ENCODE measurements at regions not wholly inside any gene's neighbourhood (a gene's known extent, or its start where the extent isn't known, plus 50 kb on each side); places are given as distances from the start of the nearest gene placed in this dataset.

DNA sequence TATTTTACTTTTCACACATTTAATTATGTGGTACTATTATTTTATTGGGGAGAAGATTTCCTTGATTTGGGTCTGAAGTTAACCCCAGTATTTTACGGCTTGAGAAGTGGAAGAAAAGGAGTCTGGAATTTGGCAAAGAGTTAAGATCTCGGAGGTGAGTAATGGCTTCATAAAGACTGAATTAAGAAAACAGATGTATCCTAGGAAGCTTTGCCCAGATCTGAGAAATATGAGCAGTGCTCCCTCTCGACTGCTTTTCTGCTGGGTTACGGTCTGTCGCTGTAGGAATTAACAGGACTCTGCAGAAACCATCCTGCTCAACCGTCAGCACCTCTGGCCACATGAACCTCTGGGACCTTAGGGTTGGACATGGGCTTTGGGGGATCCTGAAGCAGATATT, 163.6 kb upstream of the NDN start:
- Histone ChIP-seq H3K27me3 (no peaks in the 10 kb centered on the region), H3K4me3 (no peak overlapping the region), H3K4me1 (no peaks in the 10 kb centered on the region), H3K9me3 (no peaks in the 10 kb centered on the region), H3K27ac (no peak overlapping the region), H3K36me3 (no peaks in the 10 kb centered on the region)
- DNase-seq (ENCODE audit: low spot score in 2 of 2): no peak
- TF ChIP-seq, protein P1, sequence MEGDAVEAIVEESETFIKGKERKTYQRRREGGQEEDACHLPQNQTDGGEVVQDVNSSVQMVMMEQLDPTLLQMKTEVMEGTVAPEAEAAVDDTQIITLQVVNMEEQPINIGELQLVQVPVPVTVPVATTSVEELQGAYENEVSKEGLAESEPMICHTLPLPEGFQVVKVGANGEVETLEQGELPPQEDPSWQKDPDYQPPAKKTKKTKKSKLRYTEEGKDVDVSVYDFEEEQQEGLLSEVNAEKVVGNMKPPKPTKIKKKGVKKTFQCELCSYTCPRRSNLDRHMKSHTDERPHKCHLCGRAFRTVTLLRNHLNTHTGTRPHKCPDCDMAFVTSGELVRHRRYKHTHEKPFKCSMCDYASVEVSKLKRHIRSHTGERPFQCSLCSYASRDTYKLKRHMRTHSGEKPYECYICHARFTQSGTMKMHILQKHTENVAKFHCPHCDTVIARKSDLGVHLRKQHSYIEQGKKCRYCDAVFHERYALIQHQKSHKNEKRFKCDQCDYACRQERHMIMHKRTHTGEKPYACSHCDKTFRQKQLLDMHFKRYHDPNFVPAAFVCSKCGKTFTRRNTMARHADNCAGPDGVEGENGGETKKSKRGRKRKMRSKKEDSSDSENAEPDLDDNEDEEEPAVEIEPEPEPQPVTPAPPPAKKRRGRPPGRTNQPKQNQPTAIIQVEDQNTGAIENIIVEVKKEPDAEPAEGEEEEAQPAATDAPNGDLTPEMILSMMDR (IDR thresholded peaks at IDR 0.05): no peak
- TF ChIP-seq POLR2AphosphoS5 (IDR thresholded peaks at IDR 0.05) (no peak), POLR2A (IDR thresholded peaks at IDR 0.05) (no peak)
- intact Hi-C loops (cut with DNase I; ENCODE audit: low total_unique reads): no loop called here

DNA sequence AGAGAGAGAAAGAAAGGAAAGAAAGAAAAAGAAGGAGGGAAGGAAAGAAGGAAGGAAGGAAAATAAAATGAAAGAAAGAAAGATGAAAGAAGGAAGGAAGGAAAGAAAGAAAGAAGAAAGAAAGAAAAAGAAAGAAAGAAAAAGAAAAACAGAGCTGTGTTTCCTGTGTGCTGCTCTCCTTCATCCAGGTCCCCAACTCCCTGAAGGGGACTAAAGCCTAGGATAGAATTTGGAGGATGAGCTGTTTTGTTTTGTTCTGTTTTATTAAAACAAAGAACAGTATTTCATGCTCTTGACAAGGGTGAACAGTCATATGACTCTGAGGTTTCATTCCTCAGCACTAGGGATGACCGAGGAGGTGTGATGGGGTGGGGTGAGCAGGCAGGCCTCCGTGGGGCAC, 164.8 kb upstream of the NDN start:
- Histone ChIP-seq H3K4me3 (no peak overlapping the region), H3K4me1 (no peaks in the 10 kb centered on the region), H3K9me3 (no peaks in the 10 kb centered on the region), H3K27me3 (no peaks in the 10 kb centered on the region), H3K27ac (no peak overlapping the region), H3K36me3 (no peaks in the 10 kb centered on the region)
- TF ChIP-seq, protein P1 (IDR thresholded peaks at IDR 0.05): no peak
- no peak for TF ChIP-seq POLR2A (IDR thresholded peaks at IDR 0.05)
- no peak for TF ChIP-seq POLR2AphosphoS5 (IDR thresholded peaks at IDR 0.05)
- no peak for DNase-seq (ENCODE audit: low spot score in 2 of 2)
- intact Hi-C loops (cut with DNase I; ENCODE audit: low total_unique reads): no loop called here

DNA sequence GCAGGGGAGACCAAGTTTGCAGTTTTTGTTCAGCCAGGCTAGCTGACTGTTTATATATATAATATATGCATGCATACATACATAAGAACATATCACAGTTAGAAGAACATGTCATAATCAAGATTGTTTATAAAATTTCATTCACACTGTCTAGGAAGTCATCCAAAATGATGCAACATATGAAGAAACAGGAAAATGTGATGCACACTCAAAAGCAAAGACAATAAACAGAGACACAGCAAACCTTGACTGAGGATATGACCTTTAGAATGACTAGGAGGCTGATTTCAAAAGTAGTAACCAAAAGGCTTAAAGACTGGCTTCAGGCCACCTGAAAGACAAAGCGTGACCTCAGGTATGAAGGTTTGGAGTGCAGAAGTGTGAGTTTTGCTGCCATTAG, 166.2 kb upstream of the NDN start:
- DNase-seq (ENCODE audit: low spot score in 2 of 2): no peak
- intact Hi-C loops (cut with DNase I; ENCODE audit: low total_unique reads): no loop called here
- Histone ChIP-seq H3K27ac (no peak overlapping the region), H3K27me3 (no peaks in the 10 kb centered on the region), H3K4me1 (no peaks in the 10 kb centered on the region), H3K9me3 (no peaks in the 10 kb centered on the region), H3K4me3 (no peak overlapping the region), H3K36me3 (no peaks in the 10 kb centered on the region)
- TF ChIP-seq POLR2A (IDR thresholded peaks at IDR 0.05) (no peak), POLR2AphosphoS5 (IDR thresholded peaks at IDR 0.05) (no peak)
- TF ChIP-seq, protein P1 (IDR thresholded peaks at IDR 0.05): no peak

DNA sequence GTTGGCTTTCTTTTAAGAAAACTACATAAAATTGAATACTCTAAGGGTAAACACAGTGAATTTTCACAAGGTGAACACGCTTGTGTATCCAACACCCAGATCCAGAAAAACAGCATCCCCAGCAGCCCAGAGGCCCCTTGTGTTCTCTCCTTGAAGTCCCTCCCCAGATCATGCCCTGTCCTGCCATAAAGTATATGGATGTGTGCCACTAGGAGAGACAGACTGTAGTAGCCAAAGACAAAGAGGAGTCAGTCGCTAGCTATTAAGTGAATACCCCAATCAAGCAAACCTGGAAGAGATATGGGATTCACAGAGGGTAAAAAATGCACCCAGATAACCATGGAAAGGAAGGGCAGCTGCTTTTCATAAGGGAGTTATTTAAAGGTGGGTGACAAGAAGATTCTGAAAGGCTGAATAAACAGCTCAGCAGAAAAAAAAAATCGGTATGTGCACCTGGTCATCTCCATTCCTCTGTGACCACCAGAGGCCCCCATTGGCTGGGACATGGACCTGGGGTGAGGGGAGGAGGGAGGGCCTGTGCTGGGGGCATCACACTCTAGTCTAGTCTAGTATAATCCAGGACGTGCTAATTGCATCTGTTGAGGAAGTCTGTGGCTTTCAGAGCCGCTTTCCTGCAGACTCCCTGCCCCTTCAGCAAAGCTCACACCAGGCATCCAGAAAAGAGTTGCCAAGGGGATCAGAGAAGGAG, 167.3 kb upstream of the NDN start:
- H3K27ac ChIP-seq: no peak overlapping the region
- no peaks in the 10 kb centered on the region for H3K27me3 ChIP-seq
- DNase-seq (ENCODE audit: low spot score in 2 of 2): no peak
- intact Hi-C loops (cut with DNase I; ENCODE audit: low total_unique reads): no loop called here
- TF ChIP-seq POLR2AphosphoS5 (IDR thresholded peaks at IDR 0.05) (no peak), POLR2A (IDR thresholded peaks at IDR 0.05) (no peak)
- TF ChIP-seq, protein P1 (IDR thresholded peaks at IDR 0.05): no peak
- H3K4me3 ChIP-seq: no peak overlapping the region
- H3K36me3 ChIP-seq: no peaks in the 10 kb centered on the region
- no peaks in the 10 kb centered on the region for H3K4me1 ChIP-seq
- H3K9me3 ChIP-seq: no peaks in the 10 kb centered on the region

DNA sequence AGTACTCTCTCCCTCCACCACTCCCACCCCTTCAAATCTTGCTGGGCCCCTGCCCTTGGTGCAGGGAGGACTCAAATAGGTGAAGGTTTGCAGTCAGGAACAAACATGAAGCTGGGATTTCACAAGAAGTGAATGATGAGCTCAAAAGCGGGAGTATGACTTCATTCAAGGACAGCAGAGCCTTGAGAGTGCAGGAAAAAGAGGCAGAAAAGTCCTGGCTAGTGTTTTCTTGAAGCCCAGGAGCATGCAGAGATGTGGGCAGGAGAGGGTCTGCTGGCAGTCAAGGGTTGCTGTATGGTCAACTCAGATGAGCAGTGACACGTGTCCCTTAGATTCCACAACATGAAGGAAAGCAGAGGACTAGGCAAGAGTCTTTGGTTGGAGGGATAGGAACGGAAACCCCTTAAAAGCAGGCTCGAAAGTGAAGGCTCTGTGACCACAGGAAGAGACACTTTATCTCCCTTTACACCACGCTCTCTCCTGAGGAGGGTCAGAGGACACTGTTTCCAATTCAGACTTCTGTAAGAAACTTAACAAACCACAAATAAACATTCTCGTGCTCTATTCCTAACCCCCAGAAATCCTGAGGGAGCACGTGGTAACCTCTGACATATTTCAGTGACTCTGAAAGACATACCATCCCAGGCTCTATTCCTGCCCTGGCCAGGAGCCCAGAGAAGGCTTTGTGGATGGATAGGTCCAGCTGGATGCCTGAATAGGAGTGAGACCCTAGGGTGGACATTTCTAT, 168.0 kb upstream of the NDN start:
- Histone ChIP-seq H3K27ac (no peak overlapping the region), H3K9me3 (no peaks in the 10 kb centered on the region), H3K27me3 (no peaks in the 10 kb centered on the region), H3K36me3 (no peaks in the 10 kb centered on the region), H3K4me3 (no peak overlapping the region), H3K4me1 (no peaks in the 10 kb centered on the region)
- TF ChIP-seq POLR2AphosphoS5 (IDR thresholded peaks at IDR 0.05) (no peak), POLR2A (IDR thresholded peaks at IDR 0.05) (no peak)
- TF ChIP-seq, protein P1 (IDR thresholded peaks at IDR 0.05): no peak
- DNase-seq (ENCODE audit: low spot score in 2 of 2): no peak
- intact Hi-C loops (cut with DNase I; ENCODE audit: low total_unique reads): no loop called here

Measured in breast epithelium (tissue), 4 donors.